HG02973 (cell line): ENCODE measurements at regions not wholly inside any gene's neighbourhood (a gene's known extent, or its start where the extent isn't known, plus 50 kb on each side); places are given as distances from the start of the nearest gene placed in this dataset.
"Not testable (repeated sequence)": the region's sequence is repeated elsewhere in the genome, so short reads cannot be mapped to it uniquely, and the experiment has no call there.

Experiments used
- ATAC-seq: cut with Tn5 transposase; IDR thresholded peaks from one replicate; pipeline ENCODE4 v1.9.1; 2021; ENCODE audit warnings: moderate library complexity; ENCODE audit not compliant: unreplicated experiment

- no peak for ATAC-seq
These were observed 71.8 kb downstream of the GGTLC2 start for GRCh38 chr22:22716136-22716665.

GRCh38 chr22:22717664-22718063 lies 73.2 kb downstream of the GGTLC2 start:
- ATAC-seq: no peak

- ATAC-seq: peak; percentile 51
These were observed 75.8 kb downstream of the GGTLC2 start for GRCh38 chr22:22720201-22720723.

- peak; percentile 76 for ATAC-seq
These were observed 76.4 kb downstream of the GGTLC2 start for GRCh38 chr22:22720724-22721261.

GRCh38 chr22:22721681-22722354 lies 77.4 kb downstream of the GGTLC2 start:
- ATAC-seq: no peak

GRCh38 chr22:22728382-22728781 lies 84.0 kb downstream of the GGTLC2 start:
- no peak for ATAC-seq

- no peak for ATAC-seq
These were observed 86.4 kb downstream of the GGTLC2 start for GRCh38 chr22:22730655-22731373.

- ATAC-seq: no peak
These were observed 86.9 kb downstream of the GGTLC2 start for GRCh38 chr22:22731374-22731676.

GRCh38 chr22:22733006-22733405 lies 88.6 kb downstream of the GGTLC2 start:
- ATAC-seq: not testable (repeated sequence)

- ATAC-seq: no peak
These were observed 89.5 kb downstream of the GGTLC2 start for GRCh38 chr22:22733881-22734373.

- not testable (repeated sequence) for ATAC-seq
These were observed 90.2 kb downstream of the GGTLC2 start for GRCh38 chr22:22734395-22735272.

GRCh38 chr22:22735276-22735675 lies 90.9 kb downstream of the GGTLC2 start:
- ATAC-seq: not testable (repeated sequence)

GRCh38 chr22:22735695-22736611 lies 91.5 kb downstream of the GGTLC2 start:
- ATAC-seq: no peak

- no peak for ATAC-seq
These were observed 93.2 kb downstream of the GGTLC2 start for GRCh38 chr22:22737590-22737989.

- ATAC-seq: no peak
These were observed 94.7 kb downstream of the GGTLC2 start for GRCh38 chr22:22738959-22739585.

- ATAC-seq: no peak
These were observed 96.3 kb downstream of the GGTLC2 start for GRCh38 chr22:22740560-22741276.

GRCh38 chr22:22741843-22742242 lies 97.4 kb downstream of the GGTLC2 start:
- ATAC-seq: no peak

- no peak for ATAC-seq
These were observed 98.2 kb downstream of the GGTLC2 start for GRCh38 chr22:22742641-22743040.
